K562 (cell line): ENCODE measurements at regions not wholly inside any gene's neighbourhood (a gene's known extent, or its start where the extent isn't known, plus 50 kb on each side); places are given as distances from the start of the nearest gene placed in this dataset.

ENCODE experiments used
- ETV6 ChIP-seq, 3 experiments: fragments of 150-350 bp in 1 of 3; sonication (generic) in 1 of 3; formaldehyde crosslinking in 1 of 3; IDR thresholded peaks; 2 replicates each; pipeline versions ENCODE4 v1.6.1 to v1.8.0; 2014 to 2022; ENCODE audit warnings: borderline replicate concordance in 2 of 3, low read depth in 2 of 3, antibody characterized with exemption in 1 of 3, low read length in 1 of 3, mild to moderate bottlenecking in 1 of 3, missing genetic modification reagents in 1 of 3
- HCFC1 ChIP-seq: IDR thresholded peaks from 2 replicates; pipeline ENCODE4 v1.6.1; 2012; ENCODE audit warnings: low read depth, low read length, improper control_type of control experiment
- NFYB ChIP-seq: IDR thresholded peaks from 2 replicates; pipeline ENCODE4 v1.6.1; 2011; ENCODE audit warnings: mild to moderate bottlenecking, moderate library complexity; ENCODE audit not compliant: insufficient read length; ENCODE audit errors: extremely low read depth
- OTX1 ChIP-seq: fragments of 450-650 bp; formaldehyde crosslinking; IDR thresholded peaks from 2 replicates; pipeline ENCODE4 v1.4.0; 2022; ENCODE audit warnings: mild to moderate bottlenecking
- PATZ1 ChIP-seq: fragments of 250-450 bp; sonication (Bioruptor Pico); IDR thresholded peaks from 2 replicates; pipeline ENCODE4 v1.5.0; 2020; ENCODE audit warnings: mild to moderate bottlenecking, borderline replicate concordance
- TAF1 ChIP-seq: IDR thresholded peaks from 2 replicates; pipeline ENCODE4 v1.6.1; 2011; ENCODE audit warnings: mild to moderate bottlenecking, low read length, moderate library complexity; ENCODE audit not compliant: insufficient read depth, control insufficient read depth, severe bottlenecking; ENCODE audit errors: extremely low read depth
- TF ChIP-seq, protein P1 (sequence below): IDR thresholded peaks from 2 replicates; pipeline ENCODE4 v1.6.1; 2014; ENCODE audit warnings: antibody characterized with exemption
- TF ChIP-seq, protein P2 (sequence below), 3 experiments: IDR thresholded peaks in 2 of 3; conservative IDR thresholded peaks in 1 of 3; 2 replicates each; pipeline ENCODE4 v1.5.1; 2011 to 2012; ENCODE audit warnings: low read length in 3 of 3, mild to moderate bottlenecking in 3 of 3, control low read depth in 2 of 3, improper control_type of control experiment in 1 of 3, inconsistent platforms in 1 of 3, low read depth in 1 of 3, mixed read lengths in 1 of 3, moderate library complexity in 1 of 3; ENCODE audit not compliant: insufficient read depth in 2 of 3
- TF ChIP-seq, protein P3 (sequence below), 2 experiments: fragments of 450-650 bp; IDR thresholded peaks; 2 replicates each; pipeline ENCODE4 v1.6.1; 2018; ENCODE audit warnings: mild to moderate bottlenecking in 2 of 2, low read depth in 1 of 2; ENCODE audit not compliant: partially characterized antibody in 2 of 2
- TF ChIP-seq, protein P4 (sequence below), 2 experiments: fragments of 450-650 bp in 1 of 2; IDR thresholded peaks; 2 replicates each; pipeline ENCODE4 v1.6.1; 2011 to 2017; ENCODE audit warnings: low read depth in 2 of 2, antibody characterized with exemption in 1 of 2, borderline replicate concordance in 1 of 2, low read length in 1 of 2, mild to moderate bottlenecking in 1 of 2, mixed read lengths in 1 of 2; ENCODE audit not compliant: control insufficient read depth in 1 of 2

- TF ChIP-seq, protein P1, sequence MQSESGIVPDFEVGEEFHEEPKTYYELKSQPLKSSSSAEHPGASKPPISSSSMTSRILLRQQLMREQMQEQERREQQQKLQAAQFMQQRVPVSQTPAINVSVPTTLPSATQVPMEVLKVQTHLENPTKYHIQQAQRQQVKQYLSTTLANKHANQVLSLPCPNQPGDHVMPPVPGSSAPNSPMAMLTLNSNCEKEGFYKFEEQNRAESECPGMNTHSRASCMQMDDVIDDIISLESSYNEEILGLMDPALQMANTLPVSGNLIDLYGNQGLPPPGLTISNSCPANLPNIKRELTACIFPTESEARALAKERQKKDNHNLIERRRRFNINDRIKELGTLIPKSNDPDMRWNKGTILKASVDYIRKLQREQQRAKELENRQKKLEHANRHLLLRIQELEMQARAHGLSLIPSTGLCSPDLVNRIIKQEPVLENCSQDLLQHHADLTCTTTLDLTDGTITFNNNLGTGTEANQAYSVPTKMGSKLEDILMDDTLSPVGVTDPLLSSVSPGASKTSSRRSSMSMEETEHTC = no peak
- TF ChIP-seq NFYB (no peak), PATZ1 (no peak), ETV6 (IDR thresholded peaks at IDR 0.05; ENCODE audit: borderline replicate concordance in 1 of 2, low read depth in 2 of 2, low read length in 1 of 2) (no peak), ETV6 (CRISPR knock-in tag; IDR thresholded peaks at IDR 0.05; ENCODE audit: borderline replicate concordance) (no peak), OTX1 (CRISPR knock-in tag) (no peak), TAF1 (no peak), HCFC1 (no peak)
- TF ChIP-seq, protein P2, sequence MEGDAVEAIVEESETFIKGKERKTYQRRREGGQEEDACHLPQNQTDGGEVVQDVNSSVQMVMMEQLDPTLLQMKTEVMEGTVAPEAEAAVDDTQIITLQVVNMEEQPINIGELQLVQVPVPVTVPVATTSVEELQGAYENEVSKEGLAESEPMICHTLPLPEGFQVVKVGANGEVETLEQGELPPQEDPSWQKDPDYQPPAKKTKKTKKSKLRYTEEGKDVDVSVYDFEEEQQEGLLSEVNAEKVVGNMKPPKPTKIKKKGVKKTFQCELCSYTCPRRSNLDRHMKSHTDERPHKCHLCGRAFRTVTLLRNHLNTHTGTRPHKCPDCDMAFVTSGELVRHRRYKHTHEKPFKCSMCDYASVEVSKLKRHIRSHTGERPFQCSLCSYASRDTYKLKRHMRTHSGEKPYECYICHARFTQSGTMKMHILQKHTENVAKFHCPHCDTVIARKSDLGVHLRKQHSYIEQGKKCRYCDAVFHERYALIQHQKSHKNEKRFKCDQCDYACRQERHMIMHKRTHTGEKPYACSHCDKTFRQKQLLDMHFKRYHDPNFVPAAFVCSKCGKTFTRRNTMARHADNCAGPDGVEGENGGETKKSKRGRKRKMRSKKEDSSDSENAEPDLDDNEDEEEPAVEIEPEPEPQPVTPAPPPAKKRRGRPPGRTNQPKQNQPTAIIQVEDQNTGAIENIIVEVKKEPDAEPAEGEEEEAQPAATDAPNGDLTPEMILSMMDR (IDR thresholded peaks at IDR 0.05 in 2 of 3, conservative IDR thresholded peaks at IDR 0.05 in 1 of 3; ENCODE audit: insufficient read depth in 2 of 3, low read depth in 1 of 3, low read length in 3 of 3) = no peak
- TF ChIP-seq, protein P3, sequence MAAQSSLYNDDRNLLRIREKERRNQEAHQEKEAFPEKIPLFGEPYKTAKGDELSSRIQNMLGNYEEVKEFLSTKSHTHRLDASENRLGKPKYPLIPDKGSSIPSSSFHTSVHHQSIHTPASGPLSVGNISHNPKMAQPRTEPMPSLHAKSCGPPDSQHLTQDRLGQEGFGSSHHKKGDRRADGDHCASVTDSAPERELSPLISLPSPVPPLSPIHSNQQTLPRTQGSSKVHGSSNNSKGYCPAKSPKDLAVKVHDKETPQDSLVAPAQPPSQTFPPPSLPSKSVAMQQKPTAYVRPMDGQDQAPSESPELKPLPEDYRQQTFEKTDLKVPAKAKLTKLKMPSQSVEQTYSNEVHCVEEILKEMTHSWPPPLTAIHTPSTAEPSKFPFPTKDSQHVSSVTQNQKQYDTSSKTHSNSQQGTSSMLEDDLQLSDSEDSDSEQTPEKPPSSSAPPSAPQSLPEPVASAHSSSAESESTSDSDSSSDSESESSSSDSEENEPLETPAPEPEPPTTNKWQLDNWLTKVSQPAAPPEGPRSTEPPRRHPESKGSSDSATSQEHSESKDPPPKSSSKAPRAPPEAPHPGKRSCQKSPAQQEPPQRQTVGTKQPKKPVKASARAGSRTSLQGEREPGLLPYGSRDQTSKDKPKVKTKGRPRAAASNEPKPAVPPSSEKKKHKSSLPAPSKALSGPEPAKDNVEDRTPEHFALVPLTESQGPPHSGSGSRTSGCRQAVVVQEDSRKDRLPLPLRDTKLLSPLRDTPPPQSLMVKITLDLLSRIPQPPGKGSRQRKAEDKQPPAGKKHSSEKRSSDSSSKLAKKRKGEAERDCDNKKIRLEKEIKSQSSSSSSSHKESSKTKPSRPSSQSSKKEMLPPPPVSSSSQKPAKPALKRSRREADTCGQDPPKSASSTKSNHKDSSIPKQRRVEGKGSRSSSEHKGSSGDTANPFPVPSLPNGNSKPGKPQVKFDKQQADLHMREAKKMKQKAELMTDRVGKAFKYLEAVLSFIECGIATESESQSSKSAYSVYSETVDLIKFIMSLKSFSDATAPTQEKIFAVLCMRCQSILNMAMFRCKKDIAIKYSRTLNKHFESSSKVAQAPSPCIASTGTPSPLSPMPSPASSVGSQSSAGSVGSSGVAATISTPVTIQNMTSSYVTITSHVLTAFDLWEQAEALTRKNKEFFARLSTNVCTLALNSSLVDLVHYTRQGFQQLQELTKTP (IDR thresholded peaks at IDR 0.05; ENCODE audit: low read depth in 1 of 2, partially characterized antibody in 2 of 2) = no peak
- TF ChIP-seq, protein P4, sequence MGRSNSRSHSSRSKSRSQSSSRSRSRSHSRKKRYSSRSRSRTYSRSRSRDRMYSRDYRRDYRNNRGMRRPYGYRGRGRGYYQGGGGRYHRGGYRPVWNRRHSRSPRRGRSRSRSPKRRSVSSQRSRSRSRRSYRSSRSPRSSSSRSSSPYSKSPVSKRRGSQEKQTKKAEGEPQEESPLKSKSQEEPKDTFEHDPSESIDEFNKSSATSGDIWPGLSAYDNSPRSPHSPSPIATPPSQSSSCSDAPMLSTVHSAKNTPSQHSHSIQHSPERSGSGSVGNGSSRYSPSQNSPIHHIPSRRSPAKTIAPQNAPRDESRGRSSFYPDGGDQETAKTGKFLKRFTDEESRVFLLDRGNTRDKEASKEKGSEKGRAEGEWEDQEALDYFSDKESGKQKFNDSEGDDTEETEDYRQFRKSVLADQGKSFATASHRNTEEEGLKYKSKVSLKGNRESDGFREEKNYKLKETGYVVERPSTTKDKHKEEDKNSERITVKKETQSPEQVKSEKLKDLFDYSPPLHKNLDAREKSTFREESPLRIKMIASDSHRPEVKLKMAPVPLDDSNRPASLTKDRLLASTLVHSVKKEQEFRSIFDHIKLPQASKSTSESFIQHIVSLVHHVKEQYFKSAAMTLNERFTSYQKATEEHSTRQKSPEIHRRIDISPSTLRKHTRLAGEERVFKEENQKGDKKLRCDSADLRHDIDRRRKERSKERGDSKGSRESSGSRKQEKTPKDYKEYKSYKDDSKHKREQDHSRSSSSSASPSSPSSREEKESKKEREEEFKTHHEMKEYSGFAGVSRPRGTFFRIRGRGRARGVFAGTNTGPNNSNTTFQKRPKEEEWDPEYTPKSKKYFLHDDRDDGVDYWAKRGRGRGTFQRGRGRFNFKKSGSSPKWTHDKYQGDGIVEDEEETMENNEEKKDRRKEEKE (IDR thresholded peaks at IDR 0.05; ENCODE audit: borderline replicate concordance in 1 of 2, control insufficient read depth in 1 of 2, low read depth in 2 of 2, low read length in 1 of 2) = no peak
Observed at GRCh38 chr13:79905018-79905417, 424.1 kb downstream of the NDFIP2 start.
